AML-193 (cell line): ENCODE measurements at regions not wholly inside any gene's neighbourhood (a gene's known extent, or its start where the extent isn't known, plus 50 kb on each side); places are given as distances from the start of the nearest gene placed in this dataset.
"Not testable (repeated sequence)": the region's sequence is repeated elsewhere in the genome, so short reads cannot be mapped to it uniquely, and the experiment has no call there.

Experiments
- DNase-seq, 2 experiments: peaks; one replicate each; lab custom pipeline; 2025; lab: John Stamatoyannopoulos, UW

GRCh38 chr3:150328654-150329040 lies 79.5 kb upstream of the TSC22D2 start:
- no peak for DNase-seq

GRCh38 chr3:150327678-150328653 lies 80.1 kb upstream of the TSC22D2 start:
- no peak for DNase-seq

- no peak for DNase-seq
Observed at GRCh38 chr3:150324788-150325187, 83.3 kb upstream of the TSC22D2 start.

GRCh38 chr3:150324245-150324644 lies 83.9 kb upstream of the TSC22D2 start:
- no peak for DNase-seq

GRCh38 chr3:150323770-150324169 lies 84.3 kb upstream of the TSC22D2 start:
- DNase-seq = no peak

GRCh38 chr3:150323091-150323490 lies 85.0 kb upstream of the TSC22D2 start:
- not testable (repeated sequence) for DNase-seq

- DNase-seq = not testable (repeated sequence)
Observed at GRCh38 chr3:150320971-150321370, 87.1 kb upstream of the TSC22D2 start.

GRCh38 chr3:150319900-150320299 lies 88.2 kb upstream of the TSC22D2 start:
- no peak for DNase-seq

GRCh38 chr3:150317469-150317868 lies 90.6 kb upstream of the TSC22D2 start:
- no peak for DNase-seq

- no peak for DNase-seq
Observed at GRCh38 chr3:150315721-150316120, 92.4 kb upstream of the TSC22D2 start.

- no peak for DNase-seq
Observed at GRCh38 chr3:150314248-150315004, 93.7 kb upstream of the TSC22D2 start.

- DNase-seq = no peak
Observed at GRCh38 chr3:150312018-150312657, 96.0 kb upstream of the TSC22D2 start.

GRCh38 chr3:150311156-150311555 lies 96.9 kb upstream of the TSC22D2 start:
- no peak for DNase-seq

GRCh38 chr3:150309557-150309956 lies 98.5 kb upstream of the TSC22D2 start:
- no peak for DNase-seq

- no peak for DNase-seq
Observed at GRCh38 chr3:150309257-150309542, 98.9 kb upstream of the TSC22D2 start.

- no peak for DNase-seq
Observed at GRCh38 chr3:150308481-150309256, 99.4 kb upstream of the TSC22D2 start.

- no peak for DNase-seq
Observed at GRCh38 chr3:150308037-150308319, 100.1 kb upstream of the TSC22D2 start.

GRCh38 chr3:150307311-150308036 lies 100.6 kb upstream of the TSC22D2 start:
- DNase-seq = no peak

GRCh38 chr3:150306906-150307305 lies 101.2 kb upstream of the TSC22D2 start:
- DNase-seq = no peak

- DNase-seq = no peak
Observed at GRCh38 chr3:150306083-150306482, 102.0 kb upstream of the TSC22D2 start.

- peak; percentile 17 to 22 for DNase-seq
Observed at GRCh38 chr3:150303768-150304167, 104.3 kb upstream of the TSC22D2 start.
